ENCODE measurements at regions not wholly inside any gene's neighbourhood (a gene's known extent, or its start where the extent isn't known, plus 50 kb on each side); places are given as distances from the start of the nearest gene placed in this dataset.

DNA sequence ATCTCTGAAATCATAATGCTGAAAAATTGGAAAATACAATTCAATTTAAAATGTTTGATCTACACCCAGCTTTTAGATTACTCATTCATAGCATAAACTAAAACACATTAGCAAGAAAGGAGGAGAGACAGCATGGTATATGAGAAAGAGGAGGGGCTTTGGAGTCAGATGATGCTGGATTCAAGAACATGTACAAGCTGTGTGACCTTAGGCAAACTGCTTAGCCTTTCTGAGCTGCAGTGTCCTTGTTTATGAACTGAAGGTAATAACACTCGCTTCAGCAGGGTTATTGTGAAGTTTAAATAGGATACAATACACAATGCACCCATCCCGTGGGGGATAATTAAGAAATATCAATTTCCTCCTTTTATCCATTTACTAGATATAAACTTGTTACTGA, 79.2 kb downstream of the MAP1LC3B2 start:
- H3K27me3 ChIP-seq (ENCODE audit: control insufficient read depth in 2 of 2, insufficient read depth in 2 of 2, low read length in 2 of 2) = no peaks in the 10 kb centered on the region
- H3K9me3 ChIP-seq (ENCODE audit: control insufficient read depth in 2 of 2, low read length in 2 of 2) = no peaks in the 10 kb centered on the region
- no peaks in the 10 kb centered on the region for H3K36me3 ChIP-seq (ENCODE audit: control insufficient read depth in 2 of 2, insufficient read depth in 2 of 2, low read length in 2 of 2)
- H3K27ac ChIP-seq (ENCODE audit: low read depth in 2 of 2, low read length in 2 of 2) = no peak overlapping the region
- no peak overlapping the region for H3K9ac ChIP-seq (ENCODE audit: low read depth in 1 of 2, low read length in 2 of 2)
- peaks cover 11 to 18% of the 10 kb centered on the region in 2 donors for H3K4me1 ChIP-seq (ENCODE audit: control insufficient read depth in 2 of 2, insufficient read depth in 2 of 2, low read length in 2 of 2)
- no peak overlapping the region for H3K4me3 ChIP-seq (ENCODE audit: low read length in 2 of 2)

GRCh38 chr12:116637589-116638150, 78.5 kb downstream of the MAP1LC3B2 start:
- H3K27ac ChIP-seq (ENCODE audit: low read depth in 2 of 2, low read length in 2 of 2) = no peak overlapping the region
- H3K9ac ChIP-seq (ENCODE audit: low read depth in 1 of 2, low read length in 2 of 2) = no peak overlapping the region
- H3K4me1 ChIP-seq (ENCODE audit: control insufficient read depth in 2 of 2, insufficient read depth in 2 of 2, low read length in 2 of 2) = peaks cover 11 to 18% of the 10 kb centered on the region in 2 donors
- H3K36me3 ChIP-seq (ENCODE audit: control insufficient read depth in 2 of 2, insufficient read depth in 2 of 2, low read length in 2 of 2) = no peaks in the 10 kb centered on the region
- H3K9me3 ChIP-seq (ENCODE audit: control insufficient read depth in 2 of 2, low read length in 2 of 2) = no peaks in the 10 kb centered on the region
- H3K27me3 ChIP-seq (ENCODE audit: control insufficient read depth in 2 of 2, insufficient read depth in 2 of 2, low read length in 2 of 2) = no peaks in the 10 kb centered on the region
- H3K4me3 ChIP-seq (ENCODE audit: low read length in 2 of 2) = no peak overlapping the region

DNA sequence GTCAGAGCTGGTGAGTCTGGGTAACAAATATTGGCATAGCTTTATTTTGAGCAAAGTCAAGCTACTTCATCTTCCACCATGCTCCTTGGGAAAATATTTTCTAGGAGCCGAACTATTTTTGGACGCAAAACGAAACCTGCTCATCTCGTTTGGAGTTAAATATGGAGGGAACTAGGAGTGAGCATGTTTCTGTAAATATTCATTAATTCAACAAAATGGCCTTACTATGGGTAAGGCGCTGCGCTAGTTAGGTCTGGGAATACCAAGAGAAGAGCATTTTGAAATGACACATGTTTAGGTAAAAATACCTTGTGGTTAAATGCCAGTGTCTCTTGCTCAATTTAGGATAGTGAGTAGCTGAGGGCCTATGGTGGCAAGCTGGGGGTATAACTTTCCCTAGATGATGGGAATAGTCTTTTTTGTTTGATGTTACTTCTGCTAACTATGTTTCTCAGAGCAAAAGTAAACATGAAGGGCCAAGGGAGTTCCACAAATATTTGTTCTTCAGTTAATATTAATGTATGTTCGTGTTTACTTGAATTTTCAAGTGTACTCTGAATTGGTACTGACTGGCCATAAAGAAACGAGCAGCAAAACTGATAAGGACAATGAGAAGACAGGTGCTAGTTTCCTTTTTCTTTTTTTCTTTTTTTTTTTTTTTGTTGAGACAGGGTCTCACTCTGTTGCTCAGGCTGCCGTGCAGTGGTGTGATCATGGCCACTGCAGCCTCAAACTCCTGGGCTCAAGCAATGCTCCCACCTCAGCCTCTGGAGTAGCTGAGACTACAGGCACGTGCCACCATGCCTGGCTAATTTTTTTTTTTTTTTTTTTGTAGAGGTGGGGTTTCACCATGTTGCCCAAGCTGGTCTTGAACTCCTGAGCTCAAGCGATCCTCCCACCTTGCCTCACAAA, 77.7 kb downstream of the MAP1LC3B2 start:
- Histone ChIP-seq H3K36me3 (ENCODE audit: control insufficient read depth in 2 of 2, insufficient read depth in 2 of 2, low read length in 2 of 2) (no peaks in the 10 kb centered on the region), H3K9ac (ENCODE audit: low read depth in 1 of 2, low read length in 2 of 2) (no peak overlapping the region), H3K27me3 (ENCODE audit: control insufficient read depth in 2 of 2, insufficient read depth in 2 of 2, low read length in 2 of 2) (no peaks in the 10 kb centered on the region), H3K27ac (ENCODE audit: low read depth in 2 of 2, low read length in 2 of 2) (no peak overlapping the region), H3K4me1 (ENCODE audit: control insufficient read depth in 2 of 2, insufficient read depth in 2 of 2, low read length in 2 of 2) (peaks cover 11 to 18% of the 10 kb centered on the region in 2 donors), H3K9me3 (ENCODE audit: control insufficient read depth in 2 of 2, low read length in 2 of 2) (no peaks in the 10 kb centered on the region), H3K4me3 (ENCODE audit: low read length in 2 of 2) (no peak overlapping the region)

GRCh38 chr12:116635487-116635886, 76.3 kb downstream of the MAP1LC3B2 start:
- no peaks in the 10 kb centered on the region for H3K9me3 ChIP-seq (ENCODE audit: control insufficient read depth in 2 of 2, low read length in 2 of 2)
- peaks cover 11 to 18% of the 10 kb centered on the region in 2 donors for H3K4me1 ChIP-seq (ENCODE audit: control insufficient read depth in 2 of 2, insufficient read depth in 2 of 2, low read length in 2 of 2)
- H3K27ac ChIP-seq (ENCODE audit: low read depth in 2 of 2, low read length in 2 of 2) = no peak overlapping the region
- no peak overlapping the region for H3K9ac ChIP-seq (ENCODE audit: low read depth in 1 of 2, low read length in 2 of 2)
- peaks cover 0 to 3% of the 10 kb centered on the region in 2 donors for H3K27me3 ChIP-seq (ENCODE audit: control insufficient read depth in 2 of 2, insufficient read depth in 2 of 2, low read length in 2 of 2)
- no peak overlapping the region for H3K4me3 ChIP-seq (ENCODE audit: low read length in 2 of 2)
- no peaks in the 10 kb centered on the region for H3K36me3 ChIP-seq (ENCODE audit: control insufficient read depth in 2 of 2, insufficient read depth in 2 of 2, low read length in 2 of 2)

DNA sequence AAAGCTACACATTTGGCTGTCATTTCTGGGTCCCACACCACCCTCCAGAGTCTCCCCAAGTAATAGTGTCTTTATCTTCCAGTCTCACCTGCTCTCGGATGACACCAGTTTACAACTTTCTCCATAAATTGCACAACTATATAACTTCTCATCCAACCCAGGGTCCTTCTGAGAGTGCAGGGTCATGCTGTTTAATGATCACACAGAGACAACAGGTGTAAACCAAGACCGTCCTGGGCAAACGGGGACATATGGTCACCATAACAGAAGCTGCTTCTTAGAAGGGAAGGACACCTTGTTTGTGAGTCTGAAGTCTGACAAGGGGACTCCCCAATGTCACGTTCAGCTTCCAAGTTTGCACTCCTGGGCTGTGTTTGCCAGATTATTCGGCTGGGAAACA, 74.3 kb downstream of the MAP1LC3B2 start:
- H3K9ac ChIP-seq (ENCODE audit: low read depth in 1 of 2, low read length in 2 of 2) = no peak overlapping the region
- peaks cover 11 to 12% of the 10 kb centered on the region in 2 donors for H3K4me1 ChIP-seq (ENCODE audit: control insufficient read depth in 2 of 2, insufficient read depth in 2 of 2, low read length in 2 of 2)

DNA sequence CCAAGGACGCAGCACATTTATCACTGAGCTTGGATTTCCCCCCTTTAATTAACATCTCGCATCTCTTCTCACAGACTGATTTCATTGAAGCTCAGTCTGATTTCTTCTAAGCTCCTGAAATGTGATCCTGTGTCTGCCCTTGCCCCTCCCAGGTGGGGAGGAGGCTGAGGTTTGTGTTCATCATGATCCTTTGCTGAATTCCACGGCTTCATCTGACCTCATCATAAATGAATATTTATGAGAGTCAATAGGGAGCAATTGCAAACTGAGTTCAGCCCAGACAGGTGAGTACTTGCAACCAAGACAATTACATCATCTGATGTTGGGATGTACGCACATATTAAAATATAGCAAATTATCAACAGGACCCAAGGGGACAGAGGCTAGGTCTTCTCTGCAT, 72.4 kb downstream of the MAP1LC3B2 start:
- Histone ChIP-seq H3K9ac (ENCODE audit: low read depth in 1 of 2, low read length in 2 of 2) (no peak overlapping the region), H3K4me3 (ENCODE audit: low read length in 2 of 2) (no peak overlapping the region), H3K4me1 (ENCODE audit: control insufficient read depth in 2 of 2, insufficient read depth in 2 of 2, low read length in 2 of 2) (peaks cover 4 to 9% of the 10 kb centered on the region in 2 donors), H3K36me3 (ENCODE audit: control insufficient read depth in 2 of 2, insufficient read depth in 2 of 2, low read length in 2 of 2) (no peaks in the 10 kb centered on the region), H3K9me3 (ENCODE audit: control insufficient read depth in 2 of 2, low read length in 2 of 2) (no peaks in the 10 kb centered on the region), H3K27me3 (ENCODE audit: control insufficient read depth in 2 of 2, insufficient read depth in 2 of 2, low read length in 2 of 2) (peaks cover 0 to 3% of the 10 kb centered on the region in 2 donors), H3K27ac (ENCODE audit: low read depth in 2 of 2, low read length in 2 of 2) (no peak overlapping the region)

More for the DNA sequence above, 74.3 kb downstream of the MAP1LC3B2 start:
- no peak overlapping the region for H3K4me3 ChIP-seq (ENCODE audit: low read length in 2 of 2)
- no peak overlapping the region for H3K27ac ChIP-seq (ENCODE audit: low read depth in 2 of 2, low read length in 2 of 2)
- no peaks in the 10 kb centered on the region for H3K36me3 ChIP-seq (ENCODE audit: control insufficient read depth in 2 of 2, insufficient read depth in 2 of 2, low read length in 2 of 2)
- H3K9me3 ChIP-seq (ENCODE audit: control insufficient read depth in 2 of 2, low read length in 2 of 2) = no peaks in the 10 kb centered on the region
- peaks cover 0 to 3% of the 10 kb centered on the region in 2 donors for H3K27me3 ChIP-seq (ENCODE audit: control insufficient read depth in 2 of 2, insufficient read depth in 2 of 2, low read length in 2 of 2)

DNA sequence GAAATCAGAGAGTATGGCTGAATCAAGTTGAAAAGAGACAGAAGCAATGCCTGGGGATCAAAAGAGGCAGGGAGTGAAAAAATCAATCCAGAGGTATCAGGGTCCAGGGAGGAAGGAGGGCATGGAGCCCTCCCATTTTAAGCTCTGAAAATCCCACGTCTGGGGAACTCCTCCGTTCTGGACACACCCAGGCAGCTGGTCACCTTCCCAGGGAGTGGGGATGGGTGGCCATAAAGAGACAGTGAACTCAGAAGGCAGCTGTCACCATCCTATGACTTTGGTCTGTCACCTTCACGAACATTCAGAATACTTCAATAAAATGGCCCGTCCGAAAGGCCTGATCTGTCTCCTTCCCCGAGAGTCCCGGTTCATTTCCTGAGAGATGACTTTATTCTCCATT, 71.6 kb downstream of the MAP1LC3B2 start:
- no peak overlapping the region for H3K4me3 ChIP-seq (ENCODE audit: low read length in 2 of 2)
- H3K4me1 ChIP-seq (ENCODE audit: control insufficient read depth in 2 of 2, insufficient read depth in 2 of 2, low read length in 2 of 2) = peaks cover 0 to 2% of the 10 kb centered on the region in 2 donors
- H3K27ac ChIP-seq (ENCODE audit: low read depth in 2 of 2, low read length in 2 of 2) = no peak overlapping the region
- H3K27me3 ChIP-seq (ENCODE audit: control insufficient read depth in 2 of 2, insufficient read depth in 2 of 2, low read length in 2 of 2) = peaks cover 0 to 3% of the 10 kb centered on the region in 2 donors
- H3K36me3 ChIP-seq (ENCODE audit: control insufficient read depth in 2 of 2, insufficient read depth in 2 of 2, low read length in 2 of 2) = no peaks in the 10 kb centered on the region
- no peak overlapping the region for H3K9ac ChIP-seq (ENCODE audit: low read depth in 1 of 2, low read length in 2 of 2)
- no peaks in the 10 kb centered on the region for H3K9me3 ChIP-seq (ENCODE audit: control insufficient read depth in 2 of 2, low read length in 2 of 2)

DNA sequence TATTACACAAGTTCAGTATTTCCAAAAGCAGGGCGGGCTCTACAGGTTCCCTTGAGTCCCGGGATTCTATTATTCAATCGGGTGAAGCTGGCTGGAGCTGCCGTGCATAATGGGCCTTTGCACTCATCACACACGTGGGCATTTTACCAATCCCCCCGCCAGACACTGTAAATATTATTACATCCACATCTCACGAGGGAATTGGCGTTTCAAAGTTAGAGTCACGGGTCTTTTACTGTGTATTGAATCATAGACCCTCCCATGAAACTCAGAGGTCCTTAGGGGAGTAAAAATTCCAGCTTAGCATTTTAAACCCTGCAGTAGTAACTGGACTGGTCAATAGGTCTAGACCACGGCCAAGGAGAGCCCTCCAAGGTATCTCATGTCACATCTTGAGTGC, 70.3 kb downstream of the MAP1LC3B2 start:
- Histone ChIP-seq H3K27me3 (ENCODE audit: control insufficient read depth in 2 of 2, insufficient read depth in 2 of 2, low read length in 2 of 2) (peaks cover 0 to 3% of the 10 kb centered on the region in 2 donors), H3K9ac (ENCODE audit: low read depth in 1 of 2, low read length in 2 of 2) (no peak overlapping the region), H3K36me3 (ENCODE audit: control insufficient read depth in 2 of 2, insufficient read depth in 2 of 2, low read length in 2 of 2) (no peaks in the 10 kb centered on the region), H3K9me3 (ENCODE audit: control insufficient read depth in 2 of 2, low read length in 2 of 2) (no peaks in the 10 kb centered on the region), H3K4me3 (ENCODE audit: low read length in 2 of 2) (no peak overlapping the region), H3K4me1 (ENCODE audit: control insufficient read depth in 2 of 2, insufficient read depth in 2 of 2, low read length in 2 of 2) (no peaks in the 10 kb centered on the region), H3K27ac (ENCODE audit: low read depth in 2 of 2, low read length in 2 of 2) (no peak overlapping the region)

DNA sequence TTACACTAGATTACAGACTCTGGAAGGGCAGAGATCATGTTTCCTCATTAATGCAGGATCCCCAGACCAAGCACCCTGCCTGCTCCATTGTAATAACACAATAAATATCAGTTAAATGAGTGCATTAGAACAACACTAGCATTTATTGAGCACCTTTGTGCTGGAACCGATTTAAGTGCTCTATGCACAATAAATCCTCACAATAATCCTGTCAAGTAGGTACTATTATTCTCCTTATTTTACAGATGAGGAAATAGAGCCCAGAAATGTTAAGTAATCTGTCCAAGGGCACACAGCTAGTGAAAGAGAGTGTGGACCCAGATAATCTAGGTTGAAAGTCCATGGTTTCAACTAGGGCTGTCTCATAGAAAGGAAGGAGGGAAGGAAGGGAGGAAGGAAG, 69.8 kb downstream of the MAP1LC3B2 start:
- Histone ChIP-seq H3K4me1 (ENCODE audit: control insufficient read depth in 2 of 2, insufficient read depth in 2 of 2, low read length in 2 of 2) (no peaks in the 10 kb centered on the region), H3K9ac (ENCODE audit: low read depth in 1 of 2, low read length in 2 of 2) (no peak overlapping the region), H3K36me3 (ENCODE audit: control insufficient read depth in 2 of 2, insufficient read depth in 2 of 2, low read length in 2 of 2) (no peaks in the 10 kb centered on the region), H3K4me3 (ENCODE audit: low read length in 2 of 2) (no peak overlapping the region), H3K27ac (ENCODE audit: low read depth in 2 of 2, low read length in 2 of 2) (no peak overlapping the region), H3K27me3 (ENCODE audit: control insufficient read depth in 2 of 2, insufficient read depth in 2 of 2, low read length in 2 of 2) (peaks cover 0 to 3% of the 10 kb centered on the region in 2 donors), H3K9me3 (ENCODE audit: control insufficient read depth in 2 of 2, low read length in 2 of 2) (no peaks in the 10 kb centered on the region)

DNA sequence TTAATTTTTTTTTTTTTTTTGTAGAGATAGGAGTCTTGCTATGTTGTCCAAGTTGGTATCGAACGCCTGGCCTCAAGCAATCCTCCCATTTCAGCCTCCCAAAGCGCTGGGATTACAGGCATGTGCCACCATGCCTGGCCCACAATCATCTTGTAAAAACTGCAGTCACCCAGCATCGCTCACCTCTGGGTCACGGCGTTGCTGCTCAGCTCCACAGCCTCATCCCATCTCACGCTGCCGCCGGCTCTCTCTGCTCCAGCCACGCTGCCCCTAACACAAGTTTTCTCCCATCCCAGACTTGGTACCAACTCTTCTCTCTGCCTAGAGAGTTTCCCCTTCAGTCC, 69.2 kb downstream of the MAP1LC3B2 start:
- Histone ChIP-seq H3K4me3 (ENCODE audit: low read length in 2 of 2) (no peak overlapping the region), H3K9ac (ENCODE audit: low read depth in 1 of 2, low read length in 2 of 2) (no peak overlapping the region), H3K27me3 (ENCODE audit: control insufficient read depth in 2 of 2, insufficient read depth in 2 of 2, low read length in 2 of 2) (peaks cover 0 to 3% of the 10 kb centered on the region in 2 donors), H3K27ac (ENCODE audit: low read depth in 2 of 2, low read length in 2 of 2) (no peak overlapping the region), H3K9me3 (ENCODE audit: control insufficient read depth in 2 of 2, low read length in 2 of 2) (no peaks in the 10 kb centered on the region), H3K4me1 (ENCODE audit: control insufficient read depth in 2 of 2, insufficient read depth in 2 of 2, low read length in 2 of 2) (no peaks in the 10 kb centered on the region), H3K36me3 (ENCODE audit: control insufficient read depth in 2 of 2, insufficient read depth in 2 of 2, low read length in 2 of 2) (no peaks in the 10 kb centered on the region)

All from mucosa of rectum (tissue), 2 donors.